ENCODE measurements at regions not wholly inside any gene's neighbourhood (a gene's known extent, or its start where the extent isn't known, plus 50 kb on each side); places are given as distances from the start of the nearest gene placed in this dataset.

GRCh38 chr2:216777637-216778273 lies 82.1 kb downstream of the TNP1 start:
- 56% methylated on average over 9 of the region's 9 CpGs; no CpG with 5 or more reads in 1 of the 2 experiments for WGBS, 2 experiments (ENCODE audit: extremely low coverage in 1 of 2, insufficient coverage in 1 of 2, insufficient read length in 1 of 2, insufficient replicate concordance in 2 of 2, low coverage in 1 of 2, low lambda C conversion rate in 2 of 2, missing lambda C conversion rate in 1 of 2)
- Histone ChIP-seq H2AK5ac (ENCODE audit: low read depth, low read length) (0 out of 2 replicates have a peak overlapping the region, but pooled peaks have one; percentile 41), H3K79me2 (ENCODE audit: control insufficient read depth in 1 of 2, insufficient read depth in 2 of 2, low read length in 2 of 2) (no peaks in the 10 kb centered on the region), H3K4me2 (ENCODE audit: insufficient read depth in 1 of 2, low read depth in 2 of 2, low read length in 2 of 2) (no peak overlapping the region), H2AFZ (ENCODE audit: low read length) (0 out of 2 replicates have a peak overlapping the region, but pooled peaks have one; percentile 15), H3K36me3 (ENCODE audit: control insufficient read depth in 2 of 4, insufficient read depth in 4 of 4, low read length in 3 of 4) (no peaks in the 10 kb centered on the region), H4K91ac (replicated peaks; ENCODE audit: insufficient read length, low read length) (no peak overlapping the region), H3K4me1 (replicated peaks in 1 of 4; ENCODE audit: control insufficient read depth in 3 of 4, insufficient read depth in 4 of 4, low read length in 3 of 4) (peaks cover 0 to 3% (median 0%) of the 10 kb centered on the region in 4 experiments; a peak in 3 of 7 replicates), H2BK12ac (ENCODE audit: low read depth, low read length) (0 out of 2 replicates have a peak overlapping the region, but pooled peaks have one; percentile 28), H3K27ac (ENCODE audit: low read depth, low read length) (no peak overlapping the region), H3K27me3 (replicated peaks in 1 of 4; ENCODE audit: control insufficient read depth in 3 of 4, extremely low read depth in 1 of 4, insufficient read depth in 3 of 4, low read length in 3 of 4) (no peaks in the 10 kb centered on the region), H3K14ac (ENCODE audit: insufficient read length) (no peak overlapping the region), H3K9ac (replicated peaks in 1 of 4; ENCODE audit: extremely low read depth in 1 of 4, low read depth in 3 of 4, low read length in 3 of 4) (no peak overlapping the region), H3K23me2 (ENCODE audit: low read depth, low read length) (0 out of 2 replicates have a peak, but pooled peaks cover 2% of the 10 kb centered on the region), H3K18ac (ENCODE audit: extremely low read depth, low read length) (peak overlapping the region; percentile 60; the same call in 1 of the 2 replicates), H3K4me3 (ENCODE audit: extremely low read depth in 1 of 4, insufficient read depth in 2 of 4, low read depth in 3 of 4, low read length in 4 of 4) (no peak overlapping the region), H2BK20ac (ENCODE audit: low read length) (no peak overlapping the region), H3K79me1 (ENCODE audit: low read depth, low read length) (no peaks in the 10 kb centered on the region), H2BK5ac (ENCODE audit: low read depth, low read length) (0 out of 2 replicates have a peak overlapping the region, but pooled peaks have one; percentile 16), H4K5ac (ENCODE audit: insufficient read length, low read depth, low read length) (no peak overlapping the region), H4K20me1 (replicated peaks in 1 of 2; ENCODE audit: control insufficient read depth in 1 of 2, insufficient read depth in 2 of 2, low read length in 2 of 2) (no peaks in the 10 kb centered on the region), H3K23ac (ENCODE audit: insufficient read length) (no peak overlapping the region), H3K9me3 (ENCODE audit: insufficient read depth in 2 of 2, low read depth in 1 of 2, low read length in 1 of 2) (no peaks in the 10 kb centered on the region), H3K56ac (replicated peaks; ENCODE audit: insufficient read length, low read depth, low read length) (no peak overlapping the region), H2BK120ac (replicated peaks; ENCODE audit: low read depth, low read length) (no peak overlapping the region), H2BK15ac (ENCODE audit: low read length) (peak overlapping the region; percentile 99; the same call in 1 of the 2 replicates), H4K8ac (ENCODE audit: extremely low read depth, insufficient read depth, low read length) (no peak overlapping the region), H3K4ac (replicated peaks; ENCODE audit: insufficient read length, low read depth, low read length) (no peak overlapping the region)
- TF ChIP-seq SP1 (IDR thresholded peaks at IDR 0.05; ENCODE audit: low read depth, low read length): 0 out of 2 replicates have a peak, but pooled peaks have one; percentile 10
- TF ChIP-seq HDAC2 (IDR thresholded peaks at IDR 0.05; ENCODE audit: borderline replicate concordance in 1 of 2, low read depth in 2 of 2, low read length in 2 of 2): no peak
- peak; percentile 61 to 100 (median 99) for TF ChIP-seq CTCF (IDR thresholded peaks at IDR 0.05; ENCODE audit: control extremely low read depth in 1 of 3, insufficient read depth in 1 of 3, low read depth in 1 of 3, low read length in 3 of 3)
- TF ChIP-seq RAD21 (IDR thresholded peaks at IDR 0.05 in 1 of 2, conservative IDR thresholded peaks at IDR 0.05 in 1 of 2; ENCODE audit: low read depth in 2 of 2, low read length in 2 of 2): peak; percentile 87
- peak; percentile 61; the same call in 1 of the 2 replicates for TF ChIP-seq YY1 (IDR thresholded peaks at IDR 0.05; ENCODE audit: low read depth, low read length)
- FAIRE-seq (peak; percentile 100), DNase-seq (ENCODE audit: low read depth in 1 of 2, low spot score in 2 of 2) (peak; percentile 58)
- ChIA-PET POLR2A (ENCODE audit: partially characterized antibody) (no interaction called here), CTCF (ENCODE audit: partially characterized antibody) (interaction anchor here (0.6 to 3.6 kb wide), 11 partner anchors 8 to 263 kb away, joined by 3 to 32 read pairs (median 6); partner anchors contain the start of gene IGFBP5)

All from H1 (cell line).